H9 (cell line): ENCODE measurements at regions not wholly inside any gene's neighbourhood (a gene's known extent, or its start where the extent isn't known, plus 50 kb on each side); places are given as distances from the start of the nearest gene placed in this dataset.

Experiments
- DNase-seq: peaks from one replicate; pipeline ENCODE4 v3.0.0-alpha.2; 2017
- H2AFZ ChIP-seq: one replicate; pipeline ENCODE4 v1.6.1; 2013; ENCODE audit warnings: mild to moderate bottlenecking, low read length, control low read depth, moderate library complexity
- H2AK5ac ChIP-seq: 2 replicates; pipeline ENCODE4 v1.6.1; 2013; ENCODE audit warnings: low read length, control low read depth, mixed read lengths; ENCODE audit not compliant: insufficient read length
- H2BK120ac ChIP-seq: one replicate; pipeline ENCODE4 v1.6.1; 2013; ENCODE audit warnings: low read depth, mild to moderate bottlenecking, low read length, control low read depth, inconsistent platforms; ENCODE audit not compliant: poor library complexity, severe bottlenecking
- H2BK12ac ChIP-seq: 2 replicates; pipeline ENCODE4 v1.6.1; 2013; ENCODE audit warnings: low read length, control low read depth, mixed read lengths, low read depth; ENCODE audit not compliant: insufficient read length
- H2BK15ac ChIP-seq: 2 replicates; pipeline ENCODE4 v1.6.1; 2013; ENCODE audit warnings: low read depth, low read length, control low read depth
- H2BK20ac ChIP-seq: one replicate; pipeline ENCODE4 v1.6.1; 2013; ENCODE audit warnings: low read depth, mild to moderate bottlenecking, low read length, control low read depth, inconsistent platforms; ENCODE audit not compliant: poor library complexity, severe bottlenecking
- H2BK5ac ChIP-seq: 2 replicates; pipeline ENCODE4 v1.6.1; 2013; ENCODE audit warnings: low read length, control low read depth, mixed read lengths; ENCODE audit not compliant: insufficient read length
- H3K14ac ChIP-seq: 2 replicates; pipeline ENCODE4 v1.6.1; 2013; ENCODE audit warnings: low read length, control low read depth; ENCODE audit not compliant: insufficient read depth
- H3K18ac ChIP-seq: 2 replicates; pipeline ENCODE4 v1.6.1; 2013; ENCODE audit warnings: low read depth, mild to moderate bottlenecking, mixed read lengths, low read length, control low read depth; ENCODE audit not compliant: insufficient read length
- H3K23ac ChIP-seq: 2 replicates; pipeline ENCODE4 v1.6.1; 2013; ENCODE audit warnings: low read length, control low read depth, mixed read lengths, low read depth; ENCODE audit not compliant: insufficient read length
- H3K23me2 ChIP-seq: 2 replicates; pipeline ENCODE4 v1.6.1; 2013; ENCODE audit warnings: low read depth, mild to moderate bottlenecking, mixed read lengths, low read length, control low read depth; ENCODE audit not compliant: insufficient read length, poor library complexity, severe bottlenecking
- H3K27ac ChIP-seq: 2 replicates; pipeline ENCODE4 v1.5.1; 2013; ENCODE audit warnings: low read length, control low read depth, mixed read lengths, low read depth; ENCODE audit not compliant: insufficient read length
- H3K27me3 ChIP-seq: 2 replicates; pipeline ENCODE4 v1.6.1; 2013; ENCODE audit warnings: low read length, control low read depth, inconsistent platforms; ENCODE audit not compliant: insufficient read depth
- H3K4ac ChIP-seq: 2 replicates; pipeline ENCODE4 v1.6.1; 2013; ENCODE audit warnings: low read depth, mild to moderate bottlenecking, control low read depth, inconsistent platforms, low read length, moderate library complexity
- H3K4me1 ChIP-seq: 2 replicates; pipeline ENCODE4 v1.6.1; 2013; ENCODE audit warnings: low read length, control low read depth, inconsistent platforms; ENCODE audit not compliant: insufficient read depth
- H3K4me2 ChIP-seq: 2 replicates; pipeline ENCODE4 v1.6.1; 2013; ENCODE audit warnings: low read length, control low read depth, mixed read lengths; ENCODE audit not compliant: insufficient read length, insufficient read depth
- H3K56ac ChIP-seq: 2 replicates; pipeline ENCODE4 v1.6.1; 2013; ENCODE audit warnings: low read depth, mild to moderate bottlenecking, mixed read lengths, low read length, control low read depth; ENCODE audit not compliant: insufficient read length
- H3K79me1 ChIP-seq: 2 replicates; pipeline ENCODE4 v1.6.1; 2013; ENCODE audit warnings: low read depth, mild to moderate bottlenecking, moderate library complexity, low read length, control low read depth, inconsistent platforms; ENCODE audit not compliant: insufficient read depth, poor library complexity, severe bottlenecking
- H3K79me2 ChIP-seq: 2 replicates; pipeline ENCODE4 v1.6.1; 2013; ENCODE audit warnings: low read length, control low read depth, inconsistent platforms; ENCODE audit not compliant: insufficient read depth
- H3K9ac ChIP-seq: 2 replicates; pipeline ENCODE4 v1.6.1; 2013; ENCODE audit warnings: low read length, control low read depth, mixed read lengths; ENCODE audit not compliant: insufficient read length; ENCODE audit errors: extremely low read depth
- H3K9me3 ChIP-seq: one replicate; pipeline ENCODE4 v1.6.1; 2013; ENCODE audit warnings: low read depth, low read length, inconsistent platforms; ENCODE audit not compliant: control insufficient read depth
- H3T11ph ChIP-seq: one replicate; pipeline ENCODE4 v1.6.1; 2013; ENCODE audit warnings: mild to moderate bottlenecking, low read length, control low read depth, inconsistent platforms
- H4K20me1 ChIP-seq: one replicate; pipeline ENCODE4 v1.6.1; 2013; ENCODE audit not compliant: control insufficient read depth, insufficient read length, insufficient read depth
- H4K5ac ChIP-seq: 2 replicates; pipeline ENCODE4 v1.6.1; 2013; ENCODE audit warnings: low read depth, mild to moderate bottlenecking, mixed read lengths, low read length, control low read depth; ENCODE audit not compliant: insufficient read length
- H4K8ac ChIP-seq: replicated peaks from 2 replicates; pipeline ENCODE4 v1.6.1; 2013; ENCODE audit warnings: low read length, control low read depth, mixed read lengths, low read depth; ENCODE audit not compliant: insufficient read length
- H4K91ac ChIP-seq: 2 replicates; pipeline ENCODE4 v1.6.1; 2013; ENCODE audit warnings: low read depth, mild to moderate bottlenecking, moderate library complexity, mixed read lengths, low read length, control low read depth; ENCODE audit not compliant: insufficient read length
- H3K27ac Mint-ChIP-seq, 3 experiments: 2 replicates in 2 of 3; 3 replicates in 1 of 3; pipeline ENCODE4 v1.8.0; 2020 to 2021; ENCODE audit warnings: mixed read lengths in 3 of 3, mild to moderate bottlenecking in 1 of 3, moderate library complexity in 1 of 3
- H3K27me3 Mint-ChIP-seq: 2 replicates; pipeline ENCODE4 v1.8.0; 2021; ENCODE audit warnings: low read depth, mild to moderate bottlenecking, moderate library complexity, mixed read lengths
- H3K36me3 Mint-ChIP-seq, 3 experiments: 2 replicates in 2 of 3; 3 replicates in 1 of 3; pipeline ENCODE4 v1.8.0; 2020 to 2021; ENCODE audit warnings: low read depth in 3 of 3, mixed read lengths in 3 of 3; ENCODE audit not compliant: insufficient read depth in 1 of 3
- H3K4me1 Mint-ChIP-seq, 2 experiments: 2 replicates each; pipeline ENCODE4 v1.8.0; 2020; ENCODE audit warnings: mixed read lengths in 2 of 2
- H3K4me3 Mint-ChIP-seq, 2 experiments: 2 replicates in 1 of 2; 3 replicates in 1 of 2; pipeline ENCODE4 v1.8.0; 2020 to 2021; ENCODE audit warnings: mild to moderate bottlenecking in 2 of 2, mixed read lengths in 2 of 2, moderate library complexity in 1 of 2
- H3K9me3 Mint-ChIP-seq, 2 experiments: 2 replicates in 1 of 2; 3 replicates in 1 of 2; pipeline ENCODE4 v1.8.0; 2020; ENCODE audit warnings: mild to moderate bottlenecking in 2 of 2, mixed read lengths in 2 of 2, moderate library complexity in 1 of 2
- WGBS: extraction: QIAGEN DNeasy Blood & Tissue Kit; methylation state at CpG from one replicate; pipeline ENCODE4 v1.1.7; 2013; ENCODE audit warnings: missing lambda C conversion rate, low lambda C conversion rate, mixed read lengths; ENCODE audit not compliant: insufficient read length; ENCODE audit errors: extremely low coverage; 5-methylcytosine and 5-hydroxymethylcytosine counted together
- TF ChIP-seq, protein P1 (sequence below): fragments of 200-600 bp; sonication (generic); conservative IDR thresholded peaks from 3 replicates; pipeline ENCODE4 v1.8.0; 2021; ENCODE audit warnings: antibody characterized with exemption, mild to moderate bottlenecking

GRCh38 chr17:77604973-77605313 lies 353.6 kb upstream of the TNRC6C start:
- Histone ChIP-seq H3K23ac (no peak overlapping the region), H3K79me1 (no peaks in the 10 kb centered on the region), H3K56ac (no peak overlapping the region), H4K5ac (no peak overlapping the region), H3K23me2 (no peaks in the 10 kb centered on the region), H2AFZ (no peak overlapping the region), H3K18ac (no peak overlapping the region), H3K79me2 (no peaks in the 10 kb centered on the region), H2AK5ac (no peak overlapping the region), H3K4me1 (no peaks in the 10 kb centered on the region), H3K9ac (no peak overlapping the region), H3K4me2 (no peak overlapping the region), H3T11ph (no peak overlapping the region), H2BK15ac (no peak overlapping the region), H3K9me3 (no peaks in the 10 kb centered on the region), H4K20me1 (no peaks in the 10 kb centered on the region), H4K91ac (no peak overlapping the region), H2BK12ac (no peak overlapping the region), H3K27me3 (no peaks in the 10 kb centered on the region), H2BK20ac (no peak overlapping the region), H3K4ac (no peak overlapping the region), H2BK5ac (no peak overlapping the region), H2BK120ac (no peak overlapping the region), H3K14ac (no peak overlapping the region), H3K27ac (no peak overlapping the region), H4K8ac (no peak overlapping the region)
- H3K9me3 Mint-ChIP-seq, result no peaks in the 10 kb centered on the region
- H3K4me1 Mint-ChIP-seq, result peaks cover 0 to 9% of the 10 kb centered on the region in 2 experiments; a peak in 2 of 4 replicates
- no peak overlapping the region for H3K27ac Mint-ChIP-seq
- H3K27me3 Mint-ChIP-seq, result peaks cover 10% of the 10 kb centered on the region
- no peak overlapping the region for H3K4me3 Mint-ChIP-seq
- no peaks in the 10 kb centered on the region for H3K36me3 Mint-ChIP-seq
- TF ChIP-seq, protein P1, sequence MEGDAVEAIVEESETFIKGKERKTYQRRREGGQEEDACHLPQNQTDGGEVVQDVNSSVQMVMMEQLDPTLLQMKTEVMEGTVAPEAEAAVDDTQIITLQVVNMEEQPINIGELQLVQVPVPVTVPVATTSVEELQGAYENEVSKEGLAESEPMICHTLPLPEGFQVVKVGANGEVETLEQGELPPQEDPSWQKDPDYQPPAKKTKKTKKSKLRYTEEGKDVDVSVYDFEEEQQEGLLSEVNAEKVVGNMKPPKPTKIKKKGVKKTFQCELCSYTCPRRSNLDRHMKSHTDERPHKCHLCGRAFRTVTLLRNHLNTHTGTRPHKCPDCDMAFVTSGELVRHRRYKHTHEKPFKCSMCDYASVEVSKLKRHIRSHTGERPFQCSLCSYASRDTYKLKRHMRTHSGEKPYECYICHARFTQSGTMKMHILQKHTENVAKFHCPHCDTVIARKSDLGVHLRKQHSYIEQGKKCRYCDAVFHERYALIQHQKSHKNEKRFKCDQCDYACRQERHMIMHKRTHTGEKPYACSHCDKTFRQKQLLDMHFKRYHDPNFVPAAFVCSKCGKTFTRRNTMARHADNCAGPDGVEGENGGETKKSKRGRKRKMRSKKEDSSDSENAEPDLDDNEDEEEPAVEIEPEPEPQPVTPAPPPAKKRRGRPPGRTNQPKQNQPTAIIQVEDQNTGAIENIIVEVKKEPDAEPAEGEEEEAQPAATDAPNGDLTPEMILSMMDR, result no peak
- no peak for DNase-seq
- WGBS, result no CpG with 5 or more reads among the region's 3 CpGs
